ENCODE measurements at regions not wholly inside any gene's neighbourhood (a gene's known extent, or its start where the extent isn't known, plus 50 kb on each side); places are given as distances from the start of the nearest gene placed in this dataset.

- no peak for TF ChIP-seq CTCF (IDR thresholded peaks at IDR 0.05)
- DNase-seq (ENCODE audit: low spot score): no peak
- Histone ChIP-seq H3K27ac (no peak overlapping the region), H3K4me3 (no peak overlapping the region)
Measured at GRCh38 chr3:159074756-159075701, 273.2 kb downstream of the MFSD1 start.

GRCh38 chr3:159077860-159078259, 276.0 kb downstream of the MFSD1 start:
- Histone ChIP-seq H3K4me3 (no peak overlapping the region), H3K27ac (no peak overlapping the region)
- TF ChIP-seq CTCF (IDR thresholded peaks at IDR 0.05): no peak
- no peak for DNase-seq (ENCODE audit: low spot score)

GRCh38 chr3:159080256-159080655, 278.4 kb downstream of the MFSD1 start:
- TF ChIP-seq CTCF (IDR thresholded peaks at IDR 0.05): no peak
- no peak for DNase-seq (ENCODE audit: low spot score)
- Histone ChIP-seq H3K27ac (no peak overlapping the region), H3K4me3 (no peak overlapping the region)

- no peak for TF ChIP-seq CTCF (IDR thresholded peaks at IDR 0.05)
- no peak for DNase-seq (ENCODE audit: low spot score)
- no peak overlapping the region for H3K27ac ChIP-seq
- no peak overlapping the region for H3K4me3 ChIP-seq
Measured at GRCh38 chr3:159080821-159081220, 279.0 kb downstream of the MFSD1 start.

- no peak for DNase-seq (ENCODE audit: low spot score)
- no peak for TF ChIP-seq CTCF (IDR thresholded peaks at IDR 0.05)
- Histone ChIP-seq H3K4me3 (no peak overlapping the region), H3K27ac (no peak overlapping the region)
Measured at GRCh38 chr3:159082519-159082918, 280.7 kb downstream of the MFSD1 start.

- no peak for DNase-seq (ENCODE audit: low spot score)
- no peak overlapping the region for H3K27ac ChIP-seq
- no peak overlapping the region for H3K4me3 ChIP-seq
- no peak for TF ChIP-seq CTCF (IDR thresholded peaks at IDR 0.05)
Measured at GRCh38 chr3:159091936-159092335, 290.1 kb downstream of the MFSD1 start.

GRCh38 chr3:159102001-159102400, 300.1 kb downstream of the MFSD1 start:
- TF ChIP-seq CTCF (IDR thresholded peaks at IDR 0.05): no peak
- no peak overlapping the region for H3K27ac ChIP-seq
- DNase-seq (ENCODE audit: low spot score): no peak
- no peak overlapping the region for H3K4me3 ChIP-seq

Data from coronary artery (tissue), 2 donors.